ENCODE measurements at regions not wholly inside any gene's neighbourhood (a gene's known extent, or its start where the extent isn't known, plus 50 kb on each side); places are given as distances from the start of the nearest gene placed in this dataset.

DNA sequence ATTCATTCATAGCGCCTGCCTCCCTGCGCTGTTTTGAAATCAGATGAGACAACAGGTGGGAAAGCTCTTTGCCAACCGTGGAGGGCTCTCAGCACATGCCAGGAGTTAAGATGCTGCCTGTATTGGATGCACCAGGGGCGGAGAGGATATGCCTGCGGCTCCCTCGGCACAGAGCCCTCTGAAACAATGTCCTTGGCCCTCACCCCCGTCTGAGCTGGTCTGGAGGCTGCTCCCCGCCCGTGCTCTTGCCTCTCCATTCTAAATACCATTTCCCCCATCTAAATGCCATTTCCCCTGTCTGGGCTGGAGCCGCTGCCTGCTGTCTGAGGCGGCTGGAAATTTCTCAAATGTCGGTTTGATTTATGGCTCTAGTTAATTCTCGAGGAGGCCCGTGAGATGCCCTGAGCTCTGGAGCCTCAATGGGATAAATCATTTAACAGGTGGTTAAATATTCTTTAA is 50.8 kb upstream of the MLN start:
- Histone ChIP-seq H3K4me2 (ENCODE audit: low read length) (no peak overlapping the region), H3K36me3 (ENCODE audit: insufficient read depth, low read length) (no peaks in the 10 kb centered on the region), H3K27ac (ENCODE audit: low read depth, low read length, poor library complexity, severe bottlenecking) (no peak overlapping the region), H3K9me2 (ENCODE audit: low read depth, low read length) (no peaks in the 10 kb centered on the region), H3K9ac (ENCODE audit: low read length) (no peak overlapping the region), H3K27me3 (ENCODE audit: insufficient read depth, low read length) (peaks cover 12% of the 10 kb centered on the region; the same call in 1 of the 2 replicates), H3K4me1 (ENCODE audit: insufficient read depth, low read length, severe bottlenecking) (no peaks in the 10 kb centered on the region), H3F3A (ENCODE audit: insufficient read depth, low read length) (no peaks in the 10 kb centered on the region), H2AFZ (ENCODE audit: low read length) (no peak overlapping the region), H3K79me2 (ENCODE audit: insufficient read depth, low read length) (no peaks in the 10 kb centered on the region), H4K20me1 (ENCODE audit: insufficient read depth, low read length) (no peaks in the 10 kb centered on the region), H3K9me3 (ENCODE audit: low read length) (no peaks in the 10 kb centered on the region), H3K4me3 (ENCODE audit: low read depth, low read length, poor library complexity, severe bottlenecking) (no peak overlapping the region)
- TF ChIP-seq, protein P1, sequence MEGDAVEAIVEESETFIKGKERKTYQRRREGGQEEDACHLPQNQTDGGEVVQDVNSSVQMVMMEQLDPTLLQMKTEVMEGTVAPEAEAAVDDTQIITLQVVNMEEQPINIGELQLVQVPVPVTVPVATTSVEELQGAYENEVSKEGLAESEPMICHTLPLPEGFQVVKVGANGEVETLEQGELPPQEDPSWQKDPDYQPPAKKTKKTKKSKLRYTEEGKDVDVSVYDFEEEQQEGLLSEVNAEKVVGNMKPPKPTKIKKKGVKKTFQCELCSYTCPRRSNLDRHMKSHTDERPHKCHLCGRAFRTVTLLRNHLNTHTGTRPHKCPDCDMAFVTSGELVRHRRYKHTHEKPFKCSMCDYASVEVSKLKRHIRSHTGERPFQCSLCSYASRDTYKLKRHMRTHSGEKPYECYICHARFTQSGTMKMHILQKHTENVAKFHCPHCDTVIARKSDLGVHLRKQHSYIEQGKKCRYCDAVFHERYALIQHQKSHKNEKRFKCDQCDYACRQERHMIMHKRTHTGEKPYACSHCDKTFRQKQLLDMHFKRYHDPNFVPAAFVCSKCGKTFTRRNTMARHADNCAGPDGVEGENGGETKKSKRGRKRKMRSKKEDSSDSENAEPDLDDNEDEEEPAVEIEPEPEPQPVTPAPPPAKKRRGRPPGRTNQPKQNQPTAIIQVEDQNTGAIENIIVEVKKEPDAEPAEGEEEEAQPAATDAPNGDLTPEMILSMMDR (IDR thresholded peaks at IDR 0.05; ENCODE audit: low read length), result no peak
- no peak for TF ChIP-seq EZH2 (IDR thresholded peaks at IDR 0.05; ENCODE audit: borderline replicate concordance, low read length)

DNA sequence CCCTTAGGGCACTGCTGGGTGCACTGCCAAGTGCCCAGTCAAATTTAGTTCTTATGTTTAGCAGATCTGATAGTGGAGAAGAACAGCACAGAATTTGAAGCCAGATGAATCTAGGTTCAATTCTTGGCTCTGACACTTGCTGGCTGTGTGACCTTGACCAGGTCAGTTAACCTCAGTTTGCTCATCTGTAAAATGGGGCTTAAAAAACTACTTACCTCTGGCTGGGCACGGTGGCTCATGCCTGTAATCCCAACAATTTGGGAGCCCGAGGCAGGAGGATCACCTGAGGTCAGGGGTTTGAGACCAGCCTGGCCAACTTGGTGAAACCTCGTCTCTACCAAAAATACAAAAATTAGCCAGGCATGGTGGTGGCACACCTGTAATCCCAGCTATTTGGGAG is 49.9 kb upstream of the MLN start:
- peaks cover 4% of the 10 kb centered on the region; the same call in 1 of the 2 replicates for H3K27me3 ChIP-seq (ENCODE audit: insufficient read depth, low read length)
- TF ChIP-seq EZH2 (IDR thresholded peaks at IDR 0.05; ENCODE audit: borderline replicate concordance, low read length), result no peak
- TF ChIP-seq, protein P1 (IDR thresholded peaks at IDR 0.05; ENCODE audit: low read length), result no peak
- no peaks in the 10 kb centered on the region for H3K4me1 ChIP-seq (ENCODE audit: insufficient read depth, low read length, severe bottlenecking)
- H3K4me3 ChIP-seq (ENCODE audit: low read depth, low read length, poor library complexity, severe bottlenecking), result no peak overlapping the region
- H3F3A ChIP-seq (ENCODE audit: insufficient read depth, low read length), result no peaks in the 10 kb centered on the region
- no peaks in the 10 kb centered on the region for H3K9me3 ChIP-seq (ENCODE audit: low read length)
- H2AFZ ChIP-seq (ENCODE audit: low read length), result no peak overlapping the region
- no peak overlapping the region for H3K4me2 ChIP-seq (ENCODE audit: low read length)
- no peaks in the 10 kb centered on the region for H3K79me2 ChIP-seq (ENCODE audit: insufficient read depth, low read length)
- no peak overlapping the region for H3K27ac ChIP-seq (ENCODE audit: low read depth, low read length, poor library complexity, severe bottlenecking)
- H3K9ac ChIP-seq (ENCODE audit: low read length), result no peak overlapping the region
- H3K36me3 ChIP-seq (ENCODE audit: insufficient read depth, low read length), result no peaks in the 10 kb centered on the region
- H4K20me1 ChIP-seq (ENCODE audit: insufficient read depth, low read length), result no peaks in the 10 kb centered on the region
- no peaks in the 10 kb centered on the region for H3K9me2 ChIP-seq (ENCODE audit: low read depth, low read length)

Measured in OCI-LY1 (cell line).